ENCODE measurements at regions not wholly inside any gene's neighbourhood (a gene's known extent, or its start where the extent isn't known, plus 50 kb on each side); places are given as distances from the start of the nearest gene placed in this dataset.

DNA sequence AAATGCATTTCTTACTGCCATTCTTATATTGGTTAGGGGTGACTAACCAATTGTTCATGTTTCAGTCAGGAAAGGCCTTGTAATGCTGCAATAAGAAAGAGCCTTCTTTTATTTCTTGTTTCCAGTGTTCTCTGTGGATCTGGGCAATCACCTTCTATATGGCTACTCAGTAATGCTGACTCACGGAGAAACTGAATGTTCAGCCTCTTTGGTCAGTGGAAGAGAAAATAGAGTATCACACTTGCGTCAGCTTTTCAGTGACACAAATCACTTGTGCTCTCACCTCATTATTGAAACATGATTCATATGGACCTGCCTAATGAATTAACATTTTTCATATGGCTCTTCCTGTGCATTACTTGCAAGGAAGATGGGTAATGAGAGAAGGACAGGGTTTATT lies 243.9 kb upstream of the POT1 start (continued):
- TF ChIP-seq MAFG (tag; conservative IDR thresholded peaks at IDR 0.05) (peak; percentile 81), TGIF2 (CRISPR knock-in tag; IDR thresholded peaks at IDR 0.05) (no peak)
- TF ChIP-seq, protein P1, sequence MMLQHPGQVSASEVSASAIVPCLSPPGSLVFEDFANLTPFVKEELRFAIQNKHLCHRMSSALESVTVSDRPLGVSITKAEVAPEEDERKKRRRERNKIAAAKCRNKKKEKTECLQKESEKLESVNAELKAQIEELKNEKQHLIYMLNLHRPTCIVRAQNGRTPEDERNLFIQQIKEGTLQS (IDR thresholded peaks at IDR 0.05), result peak; percentile 25; the same call in 1 of the 2 replicates
- TF ChIP-seq, protein P1 (CRISPR knock-in tag; conservative IDR thresholded peaks at IDR 0.05), result no peak

DNA sequence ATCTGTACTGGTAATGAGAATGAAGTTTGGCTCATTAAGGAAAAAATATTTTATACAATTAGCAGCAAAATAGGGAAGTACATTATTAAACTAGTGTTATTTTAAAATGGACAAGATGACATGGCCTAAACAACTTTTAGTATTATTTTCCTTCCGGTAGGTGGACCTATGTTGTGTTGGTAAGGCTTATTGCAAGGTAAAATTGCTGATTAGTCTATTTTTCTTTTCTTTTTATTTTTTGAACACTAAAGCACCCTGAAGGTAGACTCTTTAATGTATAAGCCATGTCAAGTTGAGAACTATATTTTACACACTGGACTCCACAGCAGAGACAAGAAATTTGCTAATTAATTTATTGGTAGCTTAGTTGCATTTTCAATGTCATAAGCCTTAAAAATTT lies 239.5 kb upstream of the POT1 start:
- H3K79me2 ChIP-seq (ENCODE audit: control insufficient read depth, insufficient read depth, low read length), result no peaks in the 10 kb centered on the region
- H3K27ac ChIP-seq (ENCODE audit: extremely low read depth, low read depth, low read length), result no peak overlapping the region
- H3K4me2 ChIP-seq (ENCODE audit: insufficient read depth, low read length), result no peak overlapping the region
- in situ Hi-C loops (cut with MboI), result no loop called here
- POLR2A ChIA-PET, result interaction anchor here (0.6 kb wide), 1 partner anchor 1499 kb away, joined by 3 read pairs; no protein-coding TSS in a partner anchor
- H3K27me3 ChIP-seq (ENCODE audit: control insufficient read depth in 2 of 2, insufficient read depth in 2 of 2, low read length in 2 of 2), result no peaks in the 10 kb centered on the region
- FAIRE-seq (no peak), ATAC-seq (no peak), DNase-seq (ENCODE audit: extremely low read depth in 1 of 4, low spot score in 3 of 4) (no peak)
- no TSS peak for BruUV-seq (replicated peaks)
- CTCF ChIA-PET (ENCODE audit: low intra/inter-chr PET ratio), result no interaction called here
- no peaks in the 10 kb centered on the region for H3K4me1 ChIP-seq (replicated peaks in 1 of 2; ENCODE audit: control insufficient read depth in 2 of 2, insufficient read depth in 2 of 2, low read length in 2 of 2)
- H4K20me1 ChIP-seq (replicated peaks; ENCODE audit: control insufficient read depth, insufficient read depth, low read length), result no peaks in the 10 kb centered on the region
- WGBS (ENCODE audit: insufficient coverage, low coverage, missing lambda C conversion rate), result 29% methylated on average over 1 of the region's 1 CpG
- intact Hi-C loops (cut with micrococcal nuclease), result no loop called here
- H2AFZ ChIP-seq (ENCODE audit: low read depth, low read length), result no peak overlapping the region
- H3K4me3 ChIP-seq, result no peak overlapping the region
- no peaks in the 10 kb centered on the region for H3K36me3 ChIP-seq (ENCODE audit: control insufficient read depth, insufficient read depth, low read length)
- H3K9me3 ChIP-seq (replicated peaks; ENCODE audit: control insufficient read depth, insufficient read depth, low read depth, low read length), result 0 out of 2 replicates have a peak, but pooled peaks cover 2% of the 10 kb centered on the region
- no peak overlapping the region for H3K9ac ChIP-seq (ENCODE audit: insufficient read depth in 1 of 2, low read depth in 2 of 2, low read length in 2 of 2)
- H3K9me1 ChIP-seq (ENCODE audit: control insufficient read depth, insufficient read depth, low read length), result no peaks in the 10 kb centered on the region
- peak; percentile 68 for TF ChIP-seq MAFF (IDR thresholded peaks at IDR 0.05; ENCODE audit: low read length)
- TF ChIP-seq E2F3 (CRISPR knock-in tag; IDR thresholded peaks at IDR 0.05), result no peak
- TF ChIP-seq, protein P2, sequence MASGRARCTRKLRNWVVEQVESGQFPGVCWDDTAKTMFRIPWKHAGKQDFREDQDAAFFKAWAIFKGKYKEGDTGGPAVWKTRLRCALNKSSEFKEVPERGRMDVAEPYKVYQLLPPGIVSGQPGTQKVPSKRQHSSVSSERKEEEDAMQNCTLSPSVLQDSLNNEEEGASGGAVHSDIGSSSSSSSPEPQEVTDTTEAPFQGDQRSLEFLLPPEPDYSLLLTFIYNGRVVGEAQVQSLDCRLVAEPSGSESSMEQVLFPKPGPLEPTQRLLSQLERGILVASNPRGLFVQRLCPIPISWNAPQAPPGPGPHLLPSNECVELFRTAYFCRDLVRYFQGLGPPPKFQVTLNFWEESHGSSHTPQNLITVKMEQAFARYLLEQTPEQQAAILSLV (tag; IDR thresholded peaks at IDR 0.05), result no peak
- TF ChIP-seq KLF16 (IDR thresholded peaks at IDR 0.05), result no peak
- no peak for TF ChIP-seq KHSRP (IDR thresholded peaks at IDR 0.05)
- TF ChIP-seq BHLHE40 (IDR thresholded peaks at IDR 0.05; ENCODE audit: low read length), result no peak
- peak; percentile 61; the same call in 1 of the 2 replicates for TF ChIP-seq MAFK (IDR thresholded peaks at IDR 0.05; ENCODE audit: low read length)
- TF ChIP-seq SMAD1 (IDR thresholded peaks at IDR 0.05; ENCODE audit: low read depth, low read length, partially characterized antibody), result no peak
- TF ChIP-seq NFXL1 (CRISPR knock-in tag; IDR thresholded peaks at IDR 0.05), result no peak
- no peak for TF ChIP-seq NR2C2 (CRISPR knock-in tag; IDR thresholded peaks at IDR 0.05)
- no peak for TF ChIP-seq NR2C2 (tag; IDR thresholded peaks at IDR 0.05)
- TF ChIP-seq C11orf30 (IDR thresholded peaks at IDR 0.05; ENCODE audit: low read depth), result peak; percentile 73
- no peak for TF ChIP-seq ZNF436 (CRISPR knock-in tag; IDR thresholded peaks at IDR 0.05)
- TF ChIP-seq, protein P1 (IDR thresholded peaks at IDR 0.05), result no peak
- TF ChIP-seq, protein P1 (CRISPR knock-in tag; conservative IDR thresholded peaks at IDR 0.05), result no peak
- TF ChIP-seq ZKSCAN8 (CRISPR knock-in tag; IDR thresholded peaks at IDR 0.05), result no peak
- TF ChIP-seq ZNF316 (IDR thresholded peaks at IDR 0.05), result peak; percentile 86
